Liver (tissue), 7 donors: ENCODE measurements at regions not wholly inside any gene's neighbourhood (a gene's known extent, or its start where the extent isn't known, plus 50 kb on each side); places are given as distances from the start of the nearest gene placed in this dataset.

Experiments used
- DNase-seq: peaks from one replicate; pipeline ENCODE4 v3.0.0-alpha.2; 2017; ENCODE audit warnings: low spot score
- H3K27ac ChIP-seq, 2 donors: one replicate each; pipeline ENCODE4 v1.7.0; 2013; ENCODE audit warnings: inconsistent platforms in 2 of 2, low read length in 2 of 2, control low read depth in 1 of 2, low read depth in 1 of 2, mild to moderate bottlenecking in 1 of 2
- H3K27me3 ChIP-seq, 4 donors: one replicate each; pipeline versions ENCODE4 v1.6.1 to v1.7.0; 2013; ENCODE audit warnings: low read length in 3 of 4, inconsistent platforms in 1 of 4, mild to moderate bottlenecking in 1 of 4, moderate library complexity in 1 of 4; ENCODE audit not compliant: control insufficient read depth in 4 of 4, insufficient read depth in 4 of 4
- H3K36me3 ChIP-seq, 4 donors: one replicate each; pipeline versions ENCODE4 v1.6.1 to v1.7.0; 2013; ENCODE audit warnings: low read length in 3 of 4, mild to moderate bottlenecking in 3 of 4, low read depth in 1 of 4, moderate library complexity in 1 of 4; ENCODE audit not compliant: control insufficient read depth in 4 of 4, insufficient read depth in 3 of 4
- H3K4me1 ChIP-seq, 4 donors: one replicate each; pipeline versions ENCODE4 v1.6.1 to v1.7.0; 2013; ENCODE audit warnings: low read length in 3 of 4, mild to moderate bottlenecking in 3 of 4, moderate library complexity in 1 of 4; ENCODE audit not compliant: control insufficient read depth in 4 of 4, insufficient read depth in 4 of 4
- H3K4me3 ChIP-seq, 3 donors: one replicate each; pipeline versions ENCODE4 v1.6.1 to v1.7.0; 2013; ENCODE audit warnings: low read length in 3 of 3, control low read depth in 1 of 3, low read depth in 1 of 3, mild to moderate bottlenecking in 1 of 3
- H3K9ac ChIP-seq, 2 donors: one replicate each; pipeline ENCODE4 v1.7.0; 2013; ENCODE audit warnings: low read length in 2 of 2, mild to moderate bottlenecking in 2 of 2, moderate library complexity in 2 of 2, control low read depth in 1 of 2, low read depth in 1 of 2
- H3K9me3 ChIP-seq, 4 donors: one replicate each; pipeline versions ENCODE4 v1.6.1 to v1.7.0; 2013; ENCODE audit warnings: low read length in 3 of 4; ENCODE audit not compliant: control insufficient read depth in 4 of 4
- ATF3 ChIP-seq: IDR thresholded peaks from 2 replicates; pipeline ENCODE4 v1.6.1; 2016; ENCODE audit warnings: antibody characterized with exemption
- FOXA1 ChIP-seq: IDR thresholded peaks from 2 replicates; pipeline ENCODE4 v1.6.1; 2016; ENCODE audit warnings: antibody characterized with exemption
- GABPA ChIP-seq, 2 donors: IDR thresholded peaks in 1 of 2; conservative IDR thresholded peaks in 1 of 2; 2 replicates each; pipeline ENCODE4 v1.6.1; 2016; ENCODE audit warnings: antibody characterized with exemption in 2 of 2, mild to moderate bottlenecking in 1 of 2, moderate library complexity in 1 of 2
- JUND ChIP-seq, 2 donors: IDR thresholded peaks; 2 replicates each; pipeline ENCODE4 v1.6.1; 2016; ENCODE audit warnings: antibody characterized with exemption in 2 of 2
- MAX ChIP-seq: IDR thresholded peaks from 2 replicates; pipeline ENCODE4 v1.6.1; 2016; ENCODE audit warnings: antibody characterized with exemption
- NR2F2 ChIP-seq: IDR thresholded peaks from 2 replicates; pipeline ENCODE4 v1.6.1; 2016; ENCODE audit warnings: antibody characterized with exemption
- RAD21 ChIP-seq, 2 donors: IDR thresholded peaks; 2 replicates each; pipeline ENCODE4 v1.6.1; 2016; ENCODE audit warnings: antibody characterized with exemption in 2 of 2, mild to moderate bottlenecking in 2 of 2
- REST ChIP-seq: IDR thresholded peaks from 2 replicates; pipeline ENCODE4 v1.6.1; 2016; ENCODE audit warnings: antibody characterized with exemption, mild to moderate bottlenecking
- RXRA ChIP-seq, 2 donors: IDR thresholded peaks; 2 replicates each; pipeline ENCODE4 v1.6.1; 2017 to 2018; ENCODE audit warnings: antibody characterized with exemption in 2 of 2, mild to moderate bottlenecking in 1 of 2
- SP1 ChIP-seq: IDR thresholded peaks from 2 replicates; pipeline ENCODE4 v1.6.1; 2018; ENCODE audit warnings: antibody characterized with exemption, mild to moderate bottlenecking
- TAF1 ChIP-seq: conservative IDR thresholded peaks from 2 replicates; pipeline ENCODE4 v1.6.1; 2016; ENCODE audit warnings: antibody characterized with exemption, mild to moderate bottlenecking
- ZBTB33 ChIP-seq: IDR thresholded peaks from 2 replicates; pipeline ENCODE4 v1.6.1; 2016; ENCODE audit warnings: antibody characterized with exemption
- WGBS: extraction: QIAGEN DNeasy Blood & Tissue Kit; methylation state at CpG from one replicate; pipeline ENCODE4 v1.1.7; 2013; 5-methylcytosine and 5-hydroxymethylcytosine counted together
- donor health status: healthy.
- donor health status: healthy.
- donor health status: healthy.
- donor health status: healthy.

GRCh38 chr20:56976336-56976735 lies 290.1 kb downstream of the BMP7 start:
- H3K36me3 ChIP-seq: no peaks in the 10 kb centered on the region
- peaks cover 0 to 23% (median 3%) of the 10 kb centered on the region in 4 donors for H3K27me3 ChIP-seq
- H3K27ac ChIP-seq: no peak overlapping the region
- DNase-seq: no peak
- 68% methylated on average over 10 of the region's 10 CpGs for WGBS
- no peaks in the 10 kb centered on the region for H3K4me1 ChIP-seq
- no peak overlapping the region for H3K9ac ChIP-seq
- no peaks in the 10 kb centered on the region for H3K9me3 ChIP-seq
- TF ChIP-seq ZBTB33 (no peak), TAF1 (no peak), SP1 (no peak), RAD21 (IDR thresholded peaks at IDR 0.05) (no peak), JUND (IDR thresholded peaks at IDR 0.05) (no peak), REST (no peak)
- H3K4me3 ChIP-seq: no peak overlapping the region

GRCh38 chr20:56978475-56978874 lies 288.0 kb downstream of the BMP7 start:
- Histone ChIP-seq H3K27me3 (peaks cover 0 to 19% (median 3%) of the 10 kb centered on the region in 4 donors), H3K4me3 (no peak overlapping the region), H3K27ac (no peak overlapping the region), H3K9ac (no peak overlapping the region), H3K36me3 (no peaks in the 10 kb centered on the region), H3K4me1 (no peaks in the 10 kb centered on the region), H3K9me3 (no peaks in the 10 kb centered on the region)
- DNase-seq: no peak
- TF ChIP-seq FOXA1 (no peak), JUND (IDR thresholded peaks at IDR 0.05) (no peak), SP1 (no peak), ATF3 (no peak), MAX (no peak), NR2F2 (no peak), REST (no peak), GABPA (IDR thresholded peaks at IDR 0.05 in 1 of 2, conservative IDR thresholded peaks at IDR 0.05 in 1 of 2) (no peak), RXRA (IDR thresholded peaks at IDR 0.05) (no peak), ZBTB33 (no peak)
- 70% methylated on average over 13 of the region's 13 CpGs for WGBS
